ENCODE measurements at regions not wholly inside any gene's neighbourhood (a gene's known extent, or its start where the extent isn't known, plus 50 kb on each side); places are given as distances from the start of the nearest gene placed in this dataset.

- TF ChIP-seq REST (IDR thresholded peaks at IDR 0.05; ENCODE audit: low read depth, low read length): no peak
- TF ChIP-seq ZNF207 (IDR thresholded peaks at IDR 0.05; ENCODE audit: borderline replicate concordance): no peak
- no peak for TF ChIP-seq ZNF274 (IDR thresholded peaks at IDR 0.05; ENCODE audit: insufficient read depth, insufficient read length)
- no peak for TF ChIP-seq CUX1 (IDR thresholded peaks at IDR 0.05; ENCODE audit: insufficient replicate concordance, low read depth, low read length)
- no peak for TF ChIP-seq CTCF (IDR thresholded peaks at IDR 0.05 in 2 of 3, conservative IDR thresholded peaks at IDR 0.05 in 1 of 3; ENCODE audit: control insufficient read depth in 2 of 3, extremely low read depth in 1 of 3, insufficient read depth in 1 of 3, low read depth in 3 of 3, low read length in 3 of 3)
- TF ChIP-seq SIX5 (IDR thresholded peaks at IDR 0.05; ENCODE audit: low read depth, low read length, severe bottlenecking): no peak
- no peak for TF ChIP-seq RFX5 (IDR thresholded peaks at IDR 0.05; ENCODE audit: low read depth, low read length)
These were observed 184.5 kb upstream of the SERP2 start (continued) for GRCh38 chr13:44189085-44189484.

Data from GM12878 (cell line).